PFSK-1 (cell line): ENCODE measurements at regions not wholly inside any gene's neighbourhood (a gene's known extent, or its start where the extent isn't known, plus 50 kb on each side); places are given as distances from the start of the nearest gene placed in this dataset.

Source experiments
- FOXP2 ChIP-seq: optimal IDR thresholded peaks from 2 replicates; pipeline ENCODE3; 2011; ENCODE audit warnings: borderline replicate concordance, control low read depth, inconsistent platforms; ENCODE audit not compliant: insufficient read depth; ENCODE audit errors: extremely low read length, extremely low read depth
- POLR2AphosphoS5 ChIP-seq: IDR thresholded peaks from 2 replicates; pipeline ENCODE4 v1.6.1; 2012; ENCODE audit warnings: low read depth, mild to moderate bottlenecking, control low read depth, low read length, moderate library complexity
- SIN3A ChIP-seq: IDR thresholded peaks from 2 replicates; pipeline ENCODE4 v1.6.1; 2012; ENCODE audit warnings: mild to moderate bottlenecking, low read length, moderate library complexity, borderline replicate concordance; ENCODE audit not compliant: insufficient read depth
- TAF1 ChIP-seq: IDR thresholded peaks from 2 replicates; pipeline ENCODE4 v1.6.1; 2012; ENCODE audit warnings: low read length, control low read depth, borderline replicate concordance; ENCODE audit not compliant: insufficient read depth
- TF ChIP-seq, protein P1 (sequence below), 2 experiments: IDR thresholded peaks; 2 replicates each; pipeline versions ENCODE4 v1.6.1 to v1.8.0; 2011 to 2012; ENCODE audit warnings: low read depth in 2 of 2, low read length in 2 of 2, control low read depth in 1 of 2, inconsistent platforms in 1 of 2, mild to moderate bottlenecking in 1 of 2, moderate library complexity in 1 of 2; ENCODE audit not compliant: insufficient read depth in 1 of 2

- TF ChIP-seq FOXP2 (no peak), TAF1 (no peak), SIN3A (no peak), POLR2AphosphoS5 (no peak)
- TF ChIP-seq, protein P1, sequence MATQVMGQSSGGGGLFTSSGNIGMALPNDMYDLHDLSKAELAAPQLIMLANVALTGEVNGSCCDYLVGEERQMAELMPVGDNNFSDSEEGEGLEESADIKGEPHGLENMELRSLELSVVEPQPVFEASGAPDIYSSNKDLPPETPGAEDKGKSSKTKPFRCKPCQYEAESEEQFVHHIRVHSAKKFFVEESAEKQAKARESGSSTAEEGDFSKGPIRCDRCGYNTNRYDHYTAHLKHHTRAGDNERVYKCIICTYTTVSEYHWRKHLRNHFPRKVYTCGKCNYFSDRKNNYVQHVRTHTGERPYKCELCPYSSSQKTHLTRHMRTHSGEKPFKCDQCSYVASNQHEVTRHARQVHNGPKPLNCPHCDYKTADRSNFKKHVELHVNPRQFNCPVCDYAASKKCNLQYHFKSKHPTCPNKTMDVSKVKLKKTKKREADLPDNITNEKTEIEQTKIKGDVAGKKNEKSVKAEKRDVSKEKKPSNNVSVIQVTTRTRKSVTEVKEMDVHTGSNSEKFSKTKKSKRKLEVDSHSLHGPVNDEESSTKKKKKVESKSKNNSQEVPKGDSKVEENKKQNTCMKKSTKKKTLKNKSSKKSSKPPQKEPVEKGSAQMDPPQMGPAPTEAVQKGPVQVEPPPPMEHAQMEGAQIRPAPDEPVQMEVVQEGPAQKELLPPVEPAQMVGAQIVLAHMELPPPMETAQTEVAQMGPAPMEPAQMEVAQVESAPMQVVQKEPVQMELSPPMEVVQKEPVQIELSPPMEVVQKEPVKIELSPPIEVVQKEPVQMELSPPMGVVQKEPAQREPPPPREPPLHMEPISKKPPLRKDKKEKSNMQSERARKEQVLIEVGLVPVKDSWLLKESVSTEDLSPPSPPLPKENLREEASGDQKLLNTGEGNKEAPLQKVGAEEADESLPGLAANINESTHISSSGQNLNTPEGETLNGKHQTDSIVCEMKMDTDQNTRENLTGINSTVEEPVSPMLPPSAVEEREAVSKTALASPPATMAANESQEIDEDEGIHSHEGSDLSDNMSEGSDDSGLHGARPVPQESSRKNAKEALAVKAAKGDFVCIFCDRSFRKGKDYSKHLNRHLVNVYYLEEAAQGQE (IDR thresholded peaks at IDR 0.05; ENCODE audit: insufficient read depth in 1 of 2, low read depth in 2 of 2, low read length in 2 of 2), result no peak
Measured at GRCh38 chr11:42012271-42012670, 552.8 kb upstream of the LRRC4C start.

DNA sequence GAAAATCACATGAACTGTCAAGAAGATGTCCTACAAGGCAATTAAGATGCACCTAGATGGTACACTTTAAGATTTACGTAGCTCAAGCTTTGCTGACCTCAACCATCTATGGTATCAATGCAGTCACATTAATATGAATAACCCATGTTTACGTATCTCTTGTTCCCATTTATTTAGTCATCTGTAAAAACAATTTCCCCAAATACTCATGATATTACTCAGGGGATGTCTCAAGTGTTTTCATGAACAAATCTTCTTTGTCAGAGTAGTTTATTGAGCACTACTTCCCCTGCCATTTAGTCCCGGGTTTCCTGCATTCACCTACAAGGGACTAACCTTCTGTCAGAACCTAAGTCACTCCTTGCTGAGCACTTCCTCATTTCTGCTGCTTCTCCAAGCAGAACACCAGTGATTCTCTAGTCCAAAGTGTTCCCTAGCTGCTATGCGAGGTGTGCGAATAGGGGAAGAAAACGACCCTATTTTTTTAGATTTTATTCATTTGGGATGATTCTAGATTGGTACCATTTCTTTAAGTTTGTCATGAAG lies 554.3 kb upstream of the LRRC4C start:
- TF ChIP-seq FOXP2 (no peak), TAF1 (no peak), POLR2AphosphoS5 (no peak), SIN3A (no peak)
- TF ChIP-seq, protein P1 (IDR thresholded peaks at IDR 0.05; ENCODE audit: insufficient read depth in 1 of 2, low read depth in 2 of 2, low read length in 2 of 2), result no peak

DNA sequence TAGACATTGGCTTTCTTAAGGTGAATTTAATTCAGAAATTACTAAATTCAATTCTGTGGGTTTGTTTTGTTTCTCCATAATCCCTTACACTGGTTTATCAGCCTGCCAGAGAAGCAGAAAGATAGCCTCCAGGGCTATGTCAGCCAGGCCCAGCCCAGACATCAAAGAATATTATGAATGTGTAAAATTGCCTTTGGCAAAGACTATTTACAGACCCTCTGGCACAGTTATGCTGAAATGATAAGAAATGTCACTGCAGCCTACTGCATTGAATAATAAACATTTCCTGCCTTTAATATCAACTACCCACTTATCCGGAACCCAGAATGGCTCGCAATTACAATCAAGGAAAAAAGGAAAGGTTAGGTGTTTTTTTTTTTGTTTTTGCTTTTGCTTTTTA lies 562.5 kb upstream of the LRRC4C start:
- TF ChIP-seq SIN3A, result no peak
- TF ChIP-seq TAF1, result no peak
- no peak for TF ChIP-seq FOXP2
- TF ChIP-seq POLR2AphosphoS5, result no peak
- TF ChIP-seq, protein P1 (IDR thresholded peaks at IDR 0.05; ENCODE audit: insufficient read depth in 1 of 2, low read depth in 2 of 2, low read length in 2 of 2), result no peak

DNA sequence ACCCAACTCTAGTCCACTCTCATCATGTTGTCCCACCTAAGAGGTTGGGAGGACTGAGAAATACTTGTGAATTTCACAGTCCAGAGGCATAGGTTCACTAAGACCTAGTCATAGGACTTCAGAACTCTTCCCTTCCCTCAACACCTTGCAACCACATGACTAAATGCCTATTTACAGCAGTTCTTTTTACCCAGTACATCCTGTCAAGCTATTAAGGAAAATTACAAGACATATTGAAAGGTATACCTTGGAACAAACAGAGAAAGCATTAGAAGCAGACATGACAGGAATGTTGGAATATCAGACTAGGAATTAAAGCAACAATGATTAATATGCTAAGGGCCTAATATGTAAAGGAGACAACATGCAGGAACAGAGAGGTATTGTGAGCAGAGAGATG lies 563.8 kb upstream of the LRRC4C start:
- no peak for TF ChIP-seq POLR2AphosphoS5
- TF ChIP-seq SIN3A, result no peak
- TF ChIP-seq FOXP2, result no peak
- TF ChIP-seq, protein P1 (IDR thresholded peaks at IDR 0.05; ENCODE audit: insufficient read depth in 1 of 2, low read depth in 2 of 2, low read length in 2 of 2), result no peak
- TF ChIP-seq TAF1, result no peak
